ENCODE measurements at regions not wholly inside any gene's neighbourhood (a gene's known extent, or its start where the extent isn't known, plus 50 kb on each side); places are given as distances from the start of the nearest gene placed in this dataset.

GRCh38 chr6:15137086-15137485 is 108.8 kb upstream of the JARID2 start:
- Histone ChIP-seq H3K27me3 (ENCODE audit: control insufficient read depth in 1 of 2, insufficient read depth in 2 of 2, low read length in 2 of 2) (no peaks in the 10 kb centered on the region), H3K4me3 (replicated peaks in 1 of 3; ENCODE audit: insufficient read depth in 1 of 3, low read depth in 2 of 3, low read length in 3 of 3) (no peak overlapping the region), H4K20me1 (ENCODE audit: insufficient read depth, low read length) (no peaks in the 10 kb centered on the region), H2AFZ (ENCODE audit: low read length) (no peak overlapping the region), H3K4me2 (ENCODE audit: low read depth, low read length) (no peak overlapping the region), H3K9ac (ENCODE audit: insufficient read depth, low read depth, low read length) (no peak overlapping the region), H3K27ac (ENCODE audit: extremely low read length, insufficient read depth, low read length) (no peak overlapping the region), H3K9me3 (ENCODE audit: low read length) (no peaks in the 10 kb centered on the region), H3K79me2 (ENCODE audit: insufficient read depth, low read length) (no peaks in the 10 kb centered on the region), H3K4me1 (ENCODE audit: insufficient read depth, low read length) (peaks cover 13% of the 10 kb centered on the region), H3K36me3 (replicated peaks in 1 of 2; ENCODE audit: control insufficient read depth in 1 of 2, insufficient read depth in 2 of 2, low read length in 2 of 2) (no peaks in the 10 kb centered on the region)
- intact Hi-C loops (cut with micrococcal nuclease; ENCODE audit: unreplicated experiment): no loop called here
- TF ChIP-seq ZNF432 (CRISPR knock-in tag; IDR thresholded peaks at IDR 0.05; ENCODE audit: borderline replicate concordance) (no peak), ZNF543 (CRISPR knock-in tag; IDR thresholded peaks at IDR 0.05) (no peak), NR3C1 (CRISPR knock-in tag; IDR thresholded peaks at IDR 0.05) (no peak), ZKSCAN5 (CRISPR knock-in tag; IDR thresholded peaks at IDR 0.05) (no peak), ZNF280D (CRISPR knock-in tag; IDR thresholded peaks at IDR 0.05) (no peak), MLX (CRISPR knock-in tag; IDR thresholded peaks at IDR 0.05) (no peak), ZNF580 (CRISPR knock-in tag; IDR thresholded peaks at IDR 0.05; ENCODE audit: borderline replicate concordance, low read depth) (no peak), TP53 (CRISPR knock-in tag; conservative IDR thresholded peaks at IDR 0.05) (no peak), ZNF879 (CRISPR knock-in tag; IDR thresholded peaks at IDR 0.05) (no peak), ZNF530 (CRISPR knock-in tag; IDR thresholded peaks at IDR 0.05; ENCODE audit: low read depth) (no peak), KAT7 (CRISPR knock-in tag; IDR thresholded peaks at IDR 0.05; ENCODE audit: borderline replicate concordance) (no peak), IRX3 (CRISPR knock-in tag; IDR thresholded peaks at IDR 0.05; ENCODE audit: borderline replicate concordance, low read depth) (no peak), PHB2 (IDR thresholded peaks at IDR 0.05; ENCODE audit: partially characterized antibody) (no peak), FOXK2 (IDR thresholded peaks at IDR 0.05) (no peak), SP5 (CRISPR knock-in tag; IDR thresholded peaks at IDR 0.05; ENCODE audit: borderline replicate concordance, low read depth) (no peak), HIC2 (CRISPR knock-in tag; IDR thresholded peaks at IDR 0.05; ENCODE audit: low read depth) (no peak), ZNF687 (CRISPR knock-in tag; IDR thresholded peaks at IDR 0.05) (no peak), JUNB (CRISPR knock-in tag; IDR thresholded peaks at IDR 0.05; ENCODE audit: borderline replicate concordance) (no peak)
- no peak for DNase-seq (ENCODE audit: low spot score)
- FAIRE-seq: no peak
- no TSS peak for BruUV-seq (replicated peaks)
- ATAC-seq: no peak
- ChIA-PET CTCF (ENCODE audit: low intra/inter-chr PET ratio, low total read pairs) (no interaction called here), POLR2A (no interaction called here)
- in situ Hi-C loops (cut with HindIII; ENCODE audit: extremely low pct_ligation_motif_present, low pct_unique_long_range_greater_than_20kb): no loop called here
- WGBS (ENCODE audit: low lambda C conversion rate): 86% methylated on average over 1 of the region's 1 CpG

Measured in HepG2 (cell line).